Vagina (tissue), 2 donors: ENCODE measurements at regions not wholly inside any gene's neighbourhood (a gene's known extent, or its start where the extent isn't known, plus 50 kb on each side); places are given as distances from the start of the nearest gene placed in this dataset.
"Not testable (repeated sequence)": the region's sequence is repeated elsewhere in the genome, so short reads cannot be mapped to it uniquely, and the experiment has no call there.

Experiments used
- CTCF ChIP-seq, 3 experiments: fragments of 450-650 bp in 2 of 3; fragments of 200-600 bp in 1 of 3; sonication (generic) in 1 of 3; IDR thresholded peaks; one replicate each; pipeline ENCODE4 v1.5.1; 2017 to 2019; ENCODE audit warnings: antibody characterized with exemption in 3 of 3, mild to moderate bottlenecking in 2 of 3, moderate library complexity in 2 of 3
- POLR2A ChIP-seq, 2 donors: fragments of 450-650 bp; IDR thresholded peaks; one replicate each; pipeline ENCODE4 v1.6.1; 2017; ENCODE audit warnings: antibody characterized with exemption in 2 of 2, mild to moderate bottlenecking in 2 of 2, moderate library complexity in 2 of 2
- POLR2AphosphoS5 ChIP-seq, 2 donors: sonication (generic); formaldehyde crosslinking; IDR thresholded peaks; one replicate each; pipeline ENCODE4 v1.9.0; 2017; ENCODE audit warnings: antibody characterized with exemption in 2 of 2, mild to moderate bottlenecking in 2 of 2, low read depth in 1 of 2; ENCODE audit not compliant: insufficient read depth in 1 of 2

GRCh38 chrX:138282598-138283150, 428.8 kb downstream of the FGF13 start:
- not testable (repeated sequence) for TF ChIP-seq CTCF (IDR thresholded peaks at IDR 0.05); POLR2A (IDR thresholded peaks at IDR 0.05); POLR2AphosphoS5 (IDR thresholded peaks at IDR 0.05; ENCODE audit: insufficient read depth in 1 of 2, low read depth in 1 of 2)
